ENCODE measurements at regions not wholly inside any gene's neighbourhood (a gene's known extent, or its start where the extent isn't known, plus 50 kb on each side); places are given as distances from the start of the nearest gene placed in this dataset.

GRCh38 chr4:129455482-129455881 lies 359.5 kb downstream of the C4orf33 start:
- H3K4me3 ChIP-seq (replicated peaks in 1 of 3) = no peak overlapping the region
- H3K27me3 ChIP-seq = no peaks in the 10 kb centered on the region
- 64 to 69% methylated on average over 1 of the region's 1 CpG for WGBS, 2 donors
- DNase-seq = no peak
- peaks cover 0 to 5% of the 10 kb centered on the region in 2 donors for H3K4me1 ChIP-seq
- intact Hi-C loops (cut with DNase I) = no loop called here
- H3K9me3 ChIP-seq = no peaks in the 10 kb centered on the region
- H3K27ac ChIP-seq = no peak overlapping the region
- no peak for TF ChIP-seq POLR2A (IDR thresholded peaks at IDR 0.05)
- TF ChIP-seq, protein P1, sequence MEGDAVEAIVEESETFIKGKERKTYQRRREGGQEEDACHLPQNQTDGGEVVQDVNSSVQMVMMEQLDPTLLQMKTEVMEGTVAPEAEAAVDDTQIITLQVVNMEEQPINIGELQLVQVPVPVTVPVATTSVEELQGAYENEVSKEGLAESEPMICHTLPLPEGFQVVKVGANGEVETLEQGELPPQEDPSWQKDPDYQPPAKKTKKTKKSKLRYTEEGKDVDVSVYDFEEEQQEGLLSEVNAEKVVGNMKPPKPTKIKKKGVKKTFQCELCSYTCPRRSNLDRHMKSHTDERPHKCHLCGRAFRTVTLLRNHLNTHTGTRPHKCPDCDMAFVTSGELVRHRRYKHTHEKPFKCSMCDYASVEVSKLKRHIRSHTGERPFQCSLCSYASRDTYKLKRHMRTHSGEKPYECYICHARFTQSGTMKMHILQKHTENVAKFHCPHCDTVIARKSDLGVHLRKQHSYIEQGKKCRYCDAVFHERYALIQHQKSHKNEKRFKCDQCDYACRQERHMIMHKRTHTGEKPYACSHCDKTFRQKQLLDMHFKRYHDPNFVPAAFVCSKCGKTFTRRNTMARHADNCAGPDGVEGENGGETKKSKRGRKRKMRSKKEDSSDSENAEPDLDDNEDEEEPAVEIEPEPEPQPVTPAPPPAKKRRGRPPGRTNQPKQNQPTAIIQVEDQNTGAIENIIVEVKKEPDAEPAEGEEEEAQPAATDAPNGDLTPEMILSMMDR (IDR thresholded peaks at IDR 0.05) = no peak
- no peaks in the 10 kb centered on the region for H3K36me3 ChIP-seq

DNA sequence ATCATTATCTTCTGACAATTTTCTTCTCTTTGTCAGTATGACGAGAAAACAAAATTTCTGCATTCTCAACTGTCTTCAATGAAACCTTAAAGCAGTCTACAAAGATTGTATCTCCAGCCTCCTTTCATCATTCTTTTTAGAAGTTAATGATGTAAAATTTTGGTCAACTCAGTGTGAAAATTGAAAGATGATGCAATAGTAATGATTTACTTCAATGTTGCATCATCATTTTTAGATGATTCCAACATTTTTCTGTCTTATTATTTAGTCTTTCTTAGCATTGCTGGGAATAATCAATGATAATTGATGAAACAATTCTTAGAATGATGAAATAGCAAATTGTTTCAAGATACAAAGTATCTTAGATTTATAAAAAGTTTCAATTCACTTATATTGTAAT lies 372.7 kb downstream of the C4orf33 start:
- Histone ChIP-seq H3K27me3 (no peaks in the 10 kb centered on the region), H3K9me3 (no peaks in the 10 kb centered on the region), H3K27ac (no peak overlapping the region), H3K4me3 (replicated peaks in 1 of 3) (no peak overlapping the region), H3K4me1 (no peaks in the 10 kb centered on the region), H3K36me3 (no peaks in the 10 kb centered on the region)
- no peak for DNase-seq
- 91 to 95% methylated on average over 1 of the region's 1 CpG for WGBS, 2 donors
- intact Hi-C loops (cut with DNase I) = no loop called here
- TF ChIP-seq, protein P1 (IDR thresholded peaks at IDR 0.05) = no peak
- TF ChIP-seq POLR2A (IDR thresholded peaks at IDR 0.05) = no peak

DNA sequence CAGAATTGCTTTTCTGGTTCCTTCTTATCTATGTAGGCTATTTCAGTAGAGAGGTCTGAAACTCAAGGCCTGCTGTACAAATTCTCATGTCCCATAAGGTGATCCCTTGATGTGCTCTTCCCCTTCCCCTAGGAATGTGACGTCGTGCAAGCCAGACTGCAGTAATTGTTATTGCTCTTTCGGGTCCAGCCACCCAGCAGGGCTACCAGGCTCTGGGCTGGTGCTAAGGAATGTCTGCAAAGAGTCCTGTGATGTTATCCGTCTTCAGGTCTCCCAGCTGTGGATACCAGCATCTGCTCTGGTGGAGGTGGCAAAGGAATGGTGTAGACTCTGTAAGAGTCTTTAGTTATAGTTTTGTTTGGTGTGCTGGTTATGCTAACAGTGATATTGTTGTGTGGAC lies 378.7 kb downstream of the C4orf33 start:
- no peak overlapping the region for H3K4me3 ChIP-seq (replicated peaks in 1 of 3)
- TF ChIP-seq, protein P1 (IDR thresholded peaks at IDR 0.05) = no peak
- TF ChIP-seq POLR2A (IDR thresholded peaks at IDR 0.05) = no peak
- H3K9me3 ChIP-seq = no peaks in the 10 kb centered on the region
- no peaks in the 10 kb centered on the region for H3K27me3 ChIP-seq
- DNase-seq = no peak
- intact Hi-C loops (cut with DNase I) = no loop called here
- H3K27ac ChIP-seq = no peak overlapping the region
- H3K36me3 ChIP-seq = no peaks in the 10 kb centered on the region
- 81 to 82% methylated on average over 4 of the region's 4 CpGs for WGBS, 2 donors
- H3K4me1 ChIP-seq = no peaks in the 10 kb centered on the region

GRCh38 chr4:129481107-129481506 lies 385.2 kb downstream of the C4orf33 start:
- no peaks in the 10 kb centered on the region for H3K4me1 ChIP-seq
- 84 to 88% methylated on average over 2 of the region's 2 CpGs for WGBS, 2 donors
- no peak for TF ChIP-seq POLR2A (IDR thresholded peaks at IDR 0.05)
- TF ChIP-seq, protein P1 (IDR thresholded peaks at IDR 0.05) = no peak
- H3K9me3 ChIP-seq = no peaks in the 10 kb centered on the region
- no peaks in the 10 kb centered on the region for H3K27me3 ChIP-seq
- H3K4me3 ChIP-seq (replicated peaks in 1 of 3) = no peak overlapping the region
- no peak overlapping the region for H3K27ac ChIP-seq
- no peaks in the 10 kb centered on the region for H3K36me3 ChIP-seq
- intact Hi-C loops (cut with DNase I) = no loop called here
- no peak for DNase-seq

- TF ChIP-seq POLR2A (IDR thresholded peaks at IDR 0.05) = no peak
- TF ChIP-seq, protein P1 (IDR thresholded peaks at IDR 0.05) = no peak
- no peak overlapping the region for H3K4me3 ChIP-seq (replicated peaks in 1 of 3)
- WGBS, 2 donors = 87 to 100% methylated on average over 1 of the region's 1 CpG
- H3K4me1 ChIP-seq = no peaks in the 10 kb centered on the region
- H3K27ac ChIP-seq = no peak overlapping the region
- H3K36me3 ChIP-seq = no peaks in the 10 kb centered on the region
- no peaks in the 10 kb centered on the region for H3K27me3 ChIP-seq
- intact Hi-C loops (cut with DNase I) = no loop called here
- H3K9me3 ChIP-seq = no peaks in the 10 kb centered on the region
- DNase-seq = no peak
These were observed 392.5 kb downstream of the C4orf33 start for GRCh38 chr4:129488427-129488826.
